Endothelial cell of umbilical vein (primary cell): ENCODE measurements at regions not wholly inside any gene's neighbourhood (a gene's known extent, or its start where the extent isn't known, plus 50 kb on each side); places are given as distances from the start of the nearest gene placed in this dataset.

ENCODE experiments used
- EZH2 ChIP-seq: IDR thresholded peaks from 2 replicates; pipeline ENCODE4 v1.6.1; 2012; ENCODE audit warnings: borderline replicate concordance, low read depth, mild to moderate bottlenecking, moderate library complexity, low read length, inconsistent platforms; ENCODE audit not compliant: severe bottlenecking
- FOS ChIP-seq: IDR thresholded peaks from 2 replicates; pipeline ENCODE4 v1.6.1; 2011; ENCODE audit warnings: mild to moderate bottlenecking, low read length, moderate library complexity, borderline replicate concordance; ENCODE audit not compliant: insufficient read depth
- JUN ChIP-seq: IDR thresholded peaks from 2 replicates; pipeline ENCODE4 v1.6.1; 2011; ENCODE audit warnings: borderline replicate concordance, low read depth; ENCODE audit not compliant: insufficient read length, insufficient read depth
- POLR2A ChIP-seq: IDR thresholded peaks from 2 replicates; pipeline ENCODE4 v1.6.1; 2012; ENCODE audit warnings: low read depth, mild to moderate bottlenecking, control low read depth, low read length
- POLR2AphosphoS5 ChIP-seq: IDR thresholded peaks from 2 replicates; pipeline ENCODE4 v1.6.1; 2012; ENCODE audit warnings: low read depth, mild to moderate bottlenecking, control low read depth, low read length, moderate library complexity; ENCODE audit not compliant: insufficient read depth
- TF ChIP-seq, protein P1 (sequence below), 2 donors: IDR thresholded peaks; 1 replicate in 1 of 2; 2 replicates in 1 of 2; pipeline ENCODE4 v1.5.1; 2011; ENCODE audit warnings: low read length in 2 of 2, mild to moderate bottlenecking in 2 of 2, moderate library complexity in 2 of 2, control low read depth in 1 of 2, inconsistent platforms in 1 of 2, low read depth in 1 of 2; ENCODE audit not compliant: insufficient read depth in 1 of 2; ENCODE audit errors: extremely low read depth in 1 of 2
- TF ChIP-seq, protein P2 (sequence below): IDR thresholded peaks from 2 replicates; pipeline ENCODE4 v1.6.1; 2011; ENCODE audit not compliant: insufficient read depth, insufficient read length

DNA sequence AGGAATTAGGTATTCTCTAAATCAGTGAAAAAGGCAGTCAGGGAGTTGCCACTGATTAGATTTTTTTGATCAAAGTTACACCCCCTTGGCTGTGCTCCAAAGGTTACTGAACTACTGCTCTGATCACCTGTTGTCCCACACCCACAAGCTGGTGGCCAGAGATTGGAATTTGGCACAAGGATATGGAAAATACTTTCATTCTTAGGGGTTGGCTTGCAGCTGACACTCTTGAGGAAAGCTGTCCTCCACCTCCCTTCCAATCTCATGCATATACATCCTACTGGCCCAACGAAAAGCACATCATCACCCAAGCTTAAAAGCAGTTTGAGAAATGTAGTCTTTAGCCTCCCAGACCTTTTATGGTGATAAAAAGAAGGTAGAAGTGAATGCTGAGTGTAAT is 329.5 kb upstream of the CHAC2 start:
- TF ChIP-seq, protein P1, sequence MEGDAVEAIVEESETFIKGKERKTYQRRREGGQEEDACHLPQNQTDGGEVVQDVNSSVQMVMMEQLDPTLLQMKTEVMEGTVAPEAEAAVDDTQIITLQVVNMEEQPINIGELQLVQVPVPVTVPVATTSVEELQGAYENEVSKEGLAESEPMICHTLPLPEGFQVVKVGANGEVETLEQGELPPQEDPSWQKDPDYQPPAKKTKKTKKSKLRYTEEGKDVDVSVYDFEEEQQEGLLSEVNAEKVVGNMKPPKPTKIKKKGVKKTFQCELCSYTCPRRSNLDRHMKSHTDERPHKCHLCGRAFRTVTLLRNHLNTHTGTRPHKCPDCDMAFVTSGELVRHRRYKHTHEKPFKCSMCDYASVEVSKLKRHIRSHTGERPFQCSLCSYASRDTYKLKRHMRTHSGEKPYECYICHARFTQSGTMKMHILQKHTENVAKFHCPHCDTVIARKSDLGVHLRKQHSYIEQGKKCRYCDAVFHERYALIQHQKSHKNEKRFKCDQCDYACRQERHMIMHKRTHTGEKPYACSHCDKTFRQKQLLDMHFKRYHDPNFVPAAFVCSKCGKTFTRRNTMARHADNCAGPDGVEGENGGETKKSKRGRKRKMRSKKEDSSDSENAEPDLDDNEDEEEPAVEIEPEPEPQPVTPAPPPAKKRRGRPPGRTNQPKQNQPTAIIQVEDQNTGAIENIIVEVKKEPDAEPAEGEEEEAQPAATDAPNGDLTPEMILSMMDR (IDR thresholded peaks at IDR 0.05; ENCODE audit: extremely low read depth in 1 of 2, insufficient read depth in 1 of 2, low read depth in 1 of 2, low read length in 2 of 2), result no peak
- TF ChIP-seq POLR2A (no peak), POLR2AphosphoS5 (no peak), EZH2 (no peak), JUN (no peak), FOS (no peak)
- TF ChIP-seq, protein P2, sequence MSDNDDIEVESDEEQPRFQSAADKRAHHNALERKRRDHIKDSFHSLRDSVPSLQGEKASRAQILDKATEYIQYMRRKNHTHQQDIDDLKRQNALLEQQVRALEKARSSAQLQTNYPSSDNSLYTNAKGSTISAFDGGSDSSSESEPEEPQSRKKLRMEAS, result no peak
